HG03066 (cell line): ENCODE measurements at regions not wholly inside any gene's neighbourhood (a gene's known extent, or its start where the extent isn't known, plus 50 kb on each side); places are given as distances from the start of the nearest gene placed in this dataset.

ENCODE experiments used
- ATAC-seq: cut with Tn5 transposase; IDR thresholded peaks from one replicate; pipeline ENCODE4 v1.9.1; 2021; ENCODE audit warnings: low read depth; ENCODE audit not compliant: unreplicated experiment

DNA sequence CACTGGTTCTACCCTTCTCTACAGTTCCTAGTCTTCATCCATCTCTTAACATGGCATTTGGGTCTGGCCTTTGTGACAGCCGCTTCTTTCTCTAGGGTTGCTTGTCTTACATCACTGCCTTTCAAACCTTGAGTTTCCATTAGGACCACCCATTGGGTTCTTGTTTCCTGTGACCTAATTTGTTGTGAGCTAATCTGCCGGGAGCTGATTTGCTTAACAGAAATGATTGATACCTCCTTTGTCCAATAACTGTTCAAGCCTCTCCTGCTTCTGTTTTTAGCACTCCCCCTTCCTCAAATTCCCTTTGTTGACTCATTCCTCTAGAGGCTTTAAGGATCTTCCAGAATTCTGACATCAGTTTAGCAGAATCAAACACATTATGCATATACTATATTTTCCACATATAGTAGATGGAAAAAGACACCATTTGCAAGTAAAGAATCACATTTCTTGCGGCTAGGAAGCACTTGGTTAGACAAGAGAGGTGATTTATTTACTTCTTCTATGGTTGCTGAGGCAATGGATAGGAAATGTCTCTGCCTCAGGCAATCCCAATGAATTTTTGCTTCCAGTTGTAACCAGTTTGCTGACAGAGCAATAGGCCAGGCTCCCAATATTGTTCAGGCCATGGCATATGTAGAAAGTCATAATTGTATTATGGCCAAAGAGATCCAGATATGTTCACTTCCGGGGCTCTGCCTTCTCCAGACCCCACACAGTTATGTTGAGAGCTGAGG lies 130.7 kb downstream of the SNX19 start:
- ATAC-seq = no peak

DNA sequence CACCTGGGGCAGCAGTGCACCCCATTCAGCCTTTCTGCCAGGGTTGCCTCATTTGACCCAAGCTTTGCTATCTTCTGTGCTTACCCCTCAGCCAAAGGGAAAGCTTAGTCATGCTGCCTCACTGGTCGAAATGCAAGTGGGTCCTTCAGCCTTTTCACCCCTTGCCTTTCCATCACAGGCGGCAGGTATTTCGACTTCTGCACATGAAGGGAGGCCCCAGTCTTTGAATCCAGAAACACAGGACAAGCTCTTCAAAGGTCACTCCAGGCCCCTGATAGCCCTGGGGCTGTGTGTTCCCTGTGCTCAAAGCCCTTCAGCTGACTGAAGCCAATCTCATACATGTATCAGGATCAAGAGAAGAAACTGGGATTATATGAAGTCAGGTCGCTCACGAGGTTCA lies 129.7 kb downstream of the SNX19 start:
- no peak for ATAC-seq

DNA sequence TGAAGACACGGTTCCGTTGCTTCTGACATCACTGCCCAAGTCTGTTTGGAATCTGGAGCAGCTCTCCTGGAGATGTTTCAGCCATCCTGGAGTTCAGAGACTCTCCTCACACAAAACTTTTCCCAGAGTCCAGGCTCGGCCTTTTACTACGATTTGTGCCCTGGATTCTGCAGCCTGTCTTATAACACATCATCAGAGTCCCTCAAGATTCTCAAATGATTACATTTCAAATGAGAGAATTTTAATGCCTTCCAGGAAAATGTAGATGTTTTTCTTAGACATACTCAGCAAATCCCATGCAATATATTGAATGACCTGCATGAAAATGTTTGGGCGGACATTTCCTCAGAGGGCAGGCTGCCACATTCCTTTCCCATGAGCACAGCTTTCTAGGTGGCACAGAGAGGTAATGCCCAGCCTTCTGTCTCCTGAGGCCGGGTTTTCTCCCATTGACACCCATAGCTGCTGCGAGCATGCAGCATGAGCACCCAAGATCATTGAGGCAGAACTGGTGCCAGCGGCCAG lies 129.1 kb downstream of the SNX19 start:
- ATAC-seq = no peak

DNA sequence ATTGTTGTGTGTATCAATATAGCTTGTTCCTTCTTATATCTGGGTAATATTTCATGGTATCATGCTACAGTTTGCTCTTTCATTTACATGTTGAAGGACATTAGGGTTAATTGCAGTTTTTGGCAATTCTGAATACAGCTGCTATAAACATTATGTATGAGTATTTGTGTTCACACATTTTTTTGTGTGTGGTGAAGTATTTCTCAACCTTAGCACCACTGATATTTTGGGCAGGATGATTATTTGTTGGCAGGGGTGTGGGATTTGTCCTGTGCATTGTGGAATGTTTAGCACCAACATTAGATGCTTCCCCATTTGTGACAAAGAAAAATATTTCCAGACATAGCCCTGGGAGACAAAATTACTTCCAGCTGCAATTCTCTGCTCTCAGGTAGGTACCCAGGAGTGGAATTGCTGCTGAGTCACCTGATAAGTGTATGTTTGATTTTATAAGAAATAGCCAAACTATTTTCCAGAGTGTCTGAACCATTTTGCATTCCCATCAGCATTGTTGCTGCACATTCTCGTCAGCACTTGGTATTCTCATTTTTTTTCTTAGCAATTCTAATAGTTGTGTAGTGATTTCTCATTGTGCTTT lies 128.2 kb downstream of the SNX19 start:
- no peak for ATAC-seq

DNA sequence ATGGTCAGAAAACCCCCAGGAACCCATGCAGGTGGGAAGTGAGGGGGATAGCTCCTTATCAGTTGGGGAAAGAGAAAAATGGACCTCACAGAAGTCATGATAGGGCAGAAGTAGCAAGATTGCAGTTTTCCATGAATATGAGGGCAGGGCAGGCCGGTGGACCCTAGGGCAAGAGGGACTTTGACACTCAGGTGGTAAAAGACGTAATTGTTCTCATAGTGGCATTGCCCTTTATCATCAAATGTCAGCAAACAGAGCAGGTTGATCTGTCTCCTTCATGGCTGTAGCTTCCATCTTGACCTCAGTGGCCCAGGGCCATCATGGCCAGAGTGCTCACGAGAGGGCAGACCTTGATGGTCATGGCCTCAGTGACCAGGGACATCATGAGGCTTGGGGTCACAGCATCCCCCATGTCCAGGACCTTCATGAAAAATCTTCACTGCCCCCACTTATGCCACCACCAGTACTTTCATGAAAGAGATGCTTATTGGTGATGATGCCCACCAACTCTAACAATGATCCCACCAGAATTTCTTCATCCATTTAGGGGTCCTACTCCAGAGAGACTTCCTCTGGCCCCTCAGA lies 127.1 kb downstream of the SNX19 start:
- ATAC-seq = no peak

DNA sequence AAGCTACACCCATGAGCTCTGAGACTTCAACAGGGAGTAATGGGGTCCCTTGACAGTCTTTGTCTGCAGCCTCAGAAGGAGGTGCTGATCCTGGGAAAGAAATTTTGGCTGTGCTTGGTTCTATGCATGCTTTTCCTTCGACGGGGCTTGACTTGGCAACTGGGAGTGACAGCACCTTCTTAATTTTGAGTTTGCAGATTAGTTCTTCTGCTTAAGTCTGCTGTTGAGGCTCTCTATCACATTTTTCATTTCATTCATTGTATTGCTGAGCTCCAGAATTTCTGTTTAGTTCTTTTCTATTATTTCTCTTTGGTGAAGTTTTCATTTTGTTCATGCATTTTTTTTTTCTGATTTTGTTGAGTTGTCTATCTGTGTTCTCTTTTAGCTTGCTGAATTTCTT lies 125.6 kb downstream of the SNX19 start:
- ATAC-seq = no peak

DNA sequence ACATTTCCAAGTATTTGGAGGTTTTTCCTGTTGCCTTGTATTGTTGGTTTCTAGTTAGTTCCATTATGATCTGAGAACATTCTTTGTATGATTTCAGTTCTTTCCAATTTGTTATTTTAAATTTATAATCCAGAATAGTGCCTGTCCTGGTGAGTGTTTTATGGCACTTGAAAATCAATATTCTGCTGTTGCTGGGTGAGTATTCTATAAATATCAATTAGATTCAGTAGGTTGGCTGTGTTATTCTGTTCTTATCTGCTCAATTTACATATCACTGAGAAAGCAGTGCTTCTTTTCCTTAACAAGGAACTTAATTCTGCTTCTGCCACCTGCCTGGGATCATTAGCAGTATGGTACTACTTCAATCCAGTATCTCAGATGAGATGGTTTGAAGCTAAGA lies 123.5 kb downstream of the SNX19 start:
- no peak for ATAC-seq

DNA sequence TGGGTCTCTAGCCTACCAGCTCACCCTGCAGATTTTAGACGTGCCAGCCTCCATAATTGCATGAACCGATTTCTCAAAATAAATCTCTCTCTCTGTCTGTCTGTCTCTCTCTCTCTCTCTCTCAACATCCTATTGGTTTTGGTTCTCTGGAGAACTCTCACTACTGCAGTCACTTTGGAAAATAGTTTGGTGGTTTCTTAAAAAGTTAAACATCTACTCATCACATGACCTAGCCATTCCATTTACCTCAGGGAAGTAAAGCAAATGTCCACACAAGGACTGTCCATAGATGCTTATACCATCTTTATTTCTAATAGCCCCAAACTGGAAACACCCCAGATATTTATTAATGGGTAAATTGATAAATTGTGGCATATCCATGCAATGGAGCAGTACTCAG lies 119.5 kb downstream of the SNX19 start:
- ATAC-seq = no peak

DNA sequence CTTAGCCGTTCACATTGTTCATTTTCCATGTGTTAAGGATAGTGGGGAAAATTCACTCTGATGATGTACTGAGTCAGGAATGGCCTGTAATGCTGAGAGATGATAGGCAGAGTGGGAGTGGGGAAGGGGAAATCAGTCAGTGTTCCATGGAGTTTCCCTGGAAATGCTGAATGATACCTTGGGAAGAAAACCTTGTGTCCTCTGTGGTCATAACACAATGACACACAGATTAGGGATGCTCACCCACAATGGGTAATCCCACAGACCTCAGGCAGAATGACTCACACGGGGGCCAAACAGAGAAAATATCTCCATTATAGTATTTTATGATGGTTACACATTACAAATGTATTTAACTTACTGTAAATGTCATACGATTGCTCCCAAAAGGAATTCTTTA lies 118.0 kb downstream of the SNX19 start:
- ATAC-seq = no peak

DNA sequence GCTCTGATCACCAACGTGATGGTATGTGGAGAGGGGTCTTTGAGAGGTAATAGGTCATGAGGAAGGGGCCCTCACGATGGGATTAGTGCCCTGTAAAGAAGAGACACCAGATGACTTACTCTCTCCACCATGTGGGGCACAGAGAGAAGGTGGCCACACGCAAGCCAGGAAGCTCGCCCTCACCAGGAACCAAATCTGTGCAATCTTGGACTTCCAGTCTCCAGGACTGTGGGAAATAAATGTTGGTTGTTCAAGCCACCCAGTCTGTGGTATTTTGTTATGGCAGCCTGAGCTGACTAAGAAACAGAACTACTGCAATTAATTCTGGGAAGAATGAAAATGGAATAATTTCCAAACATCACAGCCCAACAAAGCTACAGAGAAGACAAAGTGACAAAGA lies 117.5 kb downstream of the SNX19 start:
- no peak for ATAC-seq

DNA sequence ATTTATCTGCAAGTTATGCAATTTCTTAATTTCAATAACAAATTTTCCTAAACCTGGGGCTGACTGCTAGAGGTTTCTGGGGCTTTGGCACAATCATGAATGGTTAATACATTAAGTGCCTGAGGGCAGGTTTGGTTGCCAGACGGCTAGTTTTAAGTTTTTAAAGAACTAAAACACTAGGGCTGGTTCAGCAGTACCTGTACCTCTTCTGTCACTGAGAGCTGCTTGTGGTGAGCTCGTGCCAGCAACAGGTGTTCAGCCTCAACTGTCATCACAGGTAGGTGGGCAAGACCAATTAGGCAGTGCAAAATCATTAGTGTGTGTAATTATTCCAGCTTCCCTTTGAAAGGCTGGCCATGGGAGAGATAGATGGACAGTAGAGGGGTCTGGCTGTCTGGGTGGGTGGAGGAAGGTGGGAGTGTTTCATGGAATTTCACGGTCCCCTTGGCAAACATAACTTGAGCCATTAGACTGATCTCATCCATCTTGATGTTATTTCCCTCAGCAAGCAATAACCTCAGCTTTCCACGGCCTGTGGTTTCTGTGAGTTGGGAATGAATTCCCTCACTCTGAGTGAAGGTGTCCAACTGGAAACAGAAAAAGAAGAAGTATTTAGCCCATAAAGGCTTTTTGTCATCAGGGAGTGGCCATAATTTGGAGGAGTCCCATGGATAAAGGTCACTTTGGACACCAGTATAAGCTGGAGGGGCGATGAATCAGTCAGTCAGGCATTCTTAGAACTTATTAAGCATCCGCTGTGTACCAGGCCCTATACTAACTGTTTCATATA lies 114.8 kb downstream of the SNX19 start:
- ATAC-seq = no peak

DNA sequence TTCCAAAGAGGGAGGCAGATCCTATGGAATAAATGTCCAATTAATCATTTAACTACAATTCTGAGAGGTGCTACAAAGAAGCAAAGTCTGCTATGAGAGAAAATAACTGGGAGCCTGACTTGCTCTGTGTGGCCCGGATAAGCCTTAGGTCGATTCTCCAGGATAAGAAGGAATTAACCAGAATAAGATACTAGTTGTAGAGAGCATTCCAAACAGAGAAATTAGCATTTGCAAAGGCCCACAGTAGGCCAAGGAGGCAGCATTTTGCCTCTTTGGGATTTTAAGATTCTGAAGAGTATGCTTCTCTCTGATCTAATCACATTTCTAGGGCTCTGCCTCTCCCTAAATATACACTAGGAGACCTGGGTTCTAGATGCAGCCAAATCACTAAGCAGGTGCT lies 113.7 kb downstream of the SNX19 start:
- no peak for ATAC-seq

DNA sequence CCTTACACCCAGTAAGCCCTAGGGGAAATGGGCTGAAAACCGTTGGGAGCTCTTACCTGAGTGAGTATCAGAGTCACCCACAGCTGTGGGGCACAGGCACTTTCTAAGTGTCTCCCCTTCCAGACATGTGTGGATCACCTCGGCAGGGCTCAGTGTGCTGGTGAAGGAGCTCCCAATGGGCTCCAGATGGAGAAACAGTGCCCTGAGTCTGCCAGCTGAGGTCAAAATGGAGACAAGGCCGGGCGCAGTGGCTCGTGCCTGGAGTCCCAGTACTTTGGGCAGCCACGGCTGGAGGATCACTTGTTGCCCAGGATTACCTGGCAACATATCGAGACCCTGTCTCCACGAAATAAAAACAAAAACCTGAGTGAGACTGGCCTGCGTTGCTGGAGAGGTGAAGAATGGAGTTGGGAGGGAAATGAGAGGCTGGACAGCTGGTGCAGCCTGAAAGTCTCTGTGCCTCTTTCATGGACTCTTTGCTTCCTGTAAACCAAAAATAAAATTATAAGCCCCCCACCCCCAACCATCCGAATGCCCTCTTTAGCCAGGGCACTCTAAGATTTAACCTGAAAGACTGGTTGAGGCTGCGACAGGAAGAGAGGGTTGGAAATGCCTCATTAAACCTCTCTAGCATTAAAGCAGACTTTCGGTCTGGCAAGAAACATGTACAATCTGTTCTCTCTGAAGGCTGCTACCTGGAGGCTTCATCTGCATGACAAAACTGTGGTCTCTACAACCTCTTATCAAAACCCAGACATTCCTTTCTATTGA lies 111.8 kb downstream of the SNX19 start:
- no peak for ATAC-seq

DNA sequence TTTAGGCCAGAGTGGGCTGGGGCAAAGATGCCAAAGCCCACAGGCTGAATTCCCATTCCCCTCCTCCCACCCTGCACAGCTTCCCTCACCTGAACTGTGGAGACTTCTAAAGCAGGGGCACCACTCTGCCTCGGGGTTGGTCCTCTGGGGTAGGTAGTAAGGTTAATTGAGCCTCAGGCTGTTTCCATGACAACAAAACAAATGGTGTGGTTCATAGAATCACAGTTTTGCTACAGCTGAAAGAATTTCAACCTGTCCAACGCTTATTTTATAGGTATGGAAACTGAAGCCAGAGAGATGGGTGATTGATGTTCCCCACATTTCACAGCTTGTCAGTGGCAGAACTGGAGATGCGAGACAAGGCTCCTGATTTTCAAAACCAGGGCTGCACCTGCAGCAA lies 109.5 kb downstream of the SNX19 start:
- no peak for ATAC-seq

DNA sequence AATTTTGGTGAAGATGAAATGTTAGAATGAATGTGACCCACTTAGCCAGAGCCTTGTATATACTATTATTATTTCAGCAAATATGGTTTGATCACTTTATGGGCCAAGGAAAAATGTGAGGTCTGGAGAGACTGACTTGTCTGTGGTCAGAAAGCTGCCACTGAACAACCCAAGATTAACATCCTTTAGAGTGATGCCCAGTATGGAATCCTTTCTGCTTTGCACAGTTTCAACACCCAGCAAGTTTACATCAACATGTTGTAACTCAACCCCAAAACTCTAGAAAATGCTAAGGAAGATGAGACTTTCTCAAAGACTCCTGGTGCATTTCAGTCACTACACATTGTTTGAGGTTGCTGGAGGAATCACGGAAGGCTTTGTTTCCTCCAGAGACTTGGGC lies 107.7 kb downstream of the SNX19 start:
- ATAC-seq = no peak

DNA sequence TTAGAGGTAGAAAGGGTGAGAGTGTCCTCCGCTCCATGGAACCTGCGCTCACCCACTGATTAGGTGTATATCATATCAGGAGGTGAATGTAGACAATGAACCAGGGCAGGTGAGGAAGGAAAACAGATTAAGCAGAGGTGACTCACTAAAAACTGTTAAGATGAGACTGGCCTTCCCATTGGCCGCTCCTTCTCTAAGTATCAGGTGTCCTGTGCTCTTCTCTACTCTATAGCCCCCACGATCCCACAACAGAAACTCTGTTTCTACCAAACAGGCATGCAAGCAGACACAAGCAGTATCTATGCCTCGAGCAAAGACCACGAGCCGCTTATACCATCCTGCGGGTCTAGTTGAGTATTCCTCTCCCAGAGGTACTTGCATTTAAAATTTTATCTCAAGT lies 103.1 kb downstream of the SNX19 start:
- no peak for ATAC-seq

DNA sequence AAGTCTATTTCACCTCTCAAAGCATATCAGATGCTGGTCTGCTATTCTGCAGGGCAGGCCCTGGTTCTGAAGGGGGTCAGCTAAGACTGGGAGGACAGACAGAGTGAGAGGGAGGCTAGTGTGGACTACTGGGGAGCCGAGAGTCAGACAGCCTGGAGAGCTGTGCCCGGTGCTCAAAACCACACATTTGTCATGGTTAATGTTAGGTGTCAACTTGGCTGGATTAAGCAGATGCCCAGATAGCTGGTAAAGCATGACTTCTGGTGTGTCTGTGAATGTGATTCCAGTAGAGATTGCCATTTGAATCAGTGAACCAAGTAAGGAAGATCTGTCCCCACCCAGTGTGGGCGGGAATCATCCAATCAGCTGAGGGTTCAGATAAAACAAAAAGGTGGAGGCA lies 102.6 kb downstream of the SNX19 start:
- no peak for ATAC-seq

DNA sequence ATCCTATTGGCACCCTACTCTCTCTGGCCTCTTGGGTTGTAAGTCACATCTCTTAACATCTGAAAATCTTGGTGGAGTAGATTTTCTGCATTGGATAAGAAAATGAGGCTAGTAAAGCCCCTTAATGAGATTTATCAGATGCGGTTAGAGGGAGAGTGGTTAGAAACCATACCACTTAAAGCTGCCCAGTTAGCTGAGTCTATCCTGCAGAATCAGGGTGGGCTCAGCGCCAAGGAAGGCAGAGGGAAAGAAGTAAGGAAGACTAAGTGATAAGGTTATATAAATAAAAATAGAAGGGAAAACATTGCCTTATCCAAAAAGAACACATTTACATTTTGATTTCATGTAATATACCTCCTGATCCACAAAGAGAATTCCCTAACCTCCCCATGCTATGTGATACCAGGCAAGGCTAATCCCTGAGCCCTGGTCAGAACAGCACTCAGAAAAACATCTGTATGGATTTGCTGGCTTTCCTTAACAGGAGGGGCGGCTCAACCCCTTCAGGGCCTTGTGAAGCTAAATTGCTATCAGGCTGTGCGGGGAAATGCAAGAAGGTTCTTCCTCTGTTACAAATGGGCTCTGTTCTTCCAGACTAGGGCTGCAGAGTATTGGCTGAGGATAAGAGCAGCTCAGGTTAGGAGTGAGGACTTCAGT lies 101.7 kb downstream of the SNX19 start:
- ATAC-seq = no peak

DNA sequence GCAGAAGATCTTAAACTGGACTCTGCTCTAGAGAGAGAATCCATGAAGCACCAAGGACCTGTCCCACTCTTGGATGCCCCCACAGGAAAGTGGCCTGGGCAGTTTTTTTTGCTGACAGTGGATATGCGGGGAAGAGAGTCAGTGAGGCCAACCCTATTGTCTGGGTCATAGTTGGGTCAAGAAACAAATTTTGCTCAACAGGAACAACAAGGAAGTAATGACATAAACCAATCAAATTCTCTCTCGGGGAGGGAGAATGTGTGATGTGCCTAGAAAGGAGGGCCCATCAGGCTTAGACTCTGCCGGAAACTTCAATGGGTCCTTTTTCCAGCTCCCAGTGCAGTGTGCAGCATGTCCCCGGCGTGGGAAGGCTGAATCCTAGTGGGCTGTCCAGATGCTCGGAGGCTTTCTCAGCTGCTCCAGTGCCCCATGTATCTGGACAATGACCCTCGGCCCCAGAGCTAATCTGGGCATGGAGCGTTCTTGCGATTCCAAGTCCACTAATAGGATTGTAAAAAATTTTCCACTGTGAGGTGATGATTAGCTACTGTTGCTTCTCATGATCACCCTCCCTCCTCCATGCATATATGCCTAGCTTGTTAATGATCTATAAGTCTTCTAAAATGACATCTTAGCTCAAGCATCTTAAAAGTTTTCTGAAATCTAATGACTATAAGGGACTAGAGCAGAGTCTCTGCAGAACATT lies 101.0 kb downstream of the SNX19 start:
- ATAC-seq = no peak
